ENCODE measurements at regions not wholly inside any gene's neighbourhood (a gene's known extent, or its start where the extent isn't known, plus 50 kb on each side); places are given as distances from the start of the nearest gene placed in this dataset.

- TF ChIP-seq POLR2A (IDR thresholded peaks at IDR 0.05; ENCODE audit: low read depth, low read length), result no peak
- TF ChIP-seq TAF1 (IDR thresholded peaks at IDR 0.05; ENCODE audit: low read depth, low read length), result no peak
- TF ChIP-seq POLR2AphosphoS5 (IDR thresholded peaks at IDR 0.05; ENCODE audit: low read depth, low read length), result no peak
- no peak for TF ChIP-seq SPI1 (IDR thresholded peaks at IDR 0.05; ENCODE audit: low read depth, low read length)
- TF ChIP-seq PAX5 (IDR thresholded peaks at IDR 0.05; ENCODE audit: insufficient read depth, low read length, severe bottlenecking), result no peak
- no peak for TF ChIP-seq POU2F2 (IDR thresholded peaks at IDR 0.05; ENCODE audit: low read depth, low read length)
Observed at GRCh38 chr5:40396317-40396716, 283.4 kb upstream of the PTGER4 start.

Data from GM12891 (cell line).